H1 (cell line): ENCODE measurements at regions not wholly inside any gene's neighbourhood (a gene's known extent, or its start where the extent isn't known, plus 50 kb on each side); places are given as distances from the start of the nearest gene placed in this dataset.

Experiments used
- CTCF ChIA-PET: fragments of 300-600 bp; sonication (Branson Sonifier 250); formaldehyde crosslinking; loops from one replicate; lab custom pipeline; 2021; ENCODE audit not compliant: partially characterized antibody; lab: Charles Lee
- POLR2A ChIA-PET: fragments of 300-600 bp; sonication (Branson Sonifier 250); formaldehyde crosslinking; loops from one replicate; lab custom pipeline; 2021; ENCODE audit warnings: inconsistent platforms; ENCODE audit not compliant: partially characterized antibody; lab: Charles Lee
- DNase-seq, 2 experiments: peaks; one replicate each; pipeline versions ENCODE4 v3.0.0 to v3.0.0-alpha.2; 2010 to 2022; ENCODE audit warnings: low spot score in 2 of 2, low read depth in 1 of 2, mixed read lengths in 1 of 2
- FAIRE-seq: peaks from 2 replicates; lab custom pipeline; 2011; peaks lifted over from hg19 to GRCh38; lab: Jason Lieb, UNC
- H2AFZ ChIP-seq: 2 replicates; pipeline ENCODE4 v1.8.1; 2012; ENCODE audit warnings: low read length, inconsistent platforms
- H2AK5ac ChIP-seq: 2 replicates; pipeline ENCODE4 v1.6.1; 2013; ENCODE audit warnings: low read depth, low read length
- H2BK120ac ChIP-seq: replicated peaks from 2 replicates; pipeline ENCODE3; 2013; ENCODE audit warnings: low read depth, low read length, inconsistent platforms
- H2BK12ac ChIP-seq: 2 replicates; pipeline ENCODE4 v1.6.1; 2013; ENCODE audit warnings: low read depth, low read length
- H2BK15ac ChIP-seq: 2 replicates; pipeline ENCODE4 v1.6.1; 2013; ENCODE audit warnings: low read length
- H2BK20ac ChIP-seq: 2 replicates; pipeline ENCODE4 v1.6.1; 2013; ENCODE audit warnings: low read length
- H2BK5ac ChIP-seq: 2 replicates; pipeline ENCODE4 v1.6.1; 2013; ENCODE audit warnings: low read depth, low read length
- H3K14ac ChIP-seq: 2 replicates; pipeline ENCODE4 v1.6.1; 2013; ENCODE audit warnings: inconsistent platforms; ENCODE audit not compliant: insufficient read length
- H3K18ac ChIP-seq: 2 replicates; pipeline ENCODE4 v1.6.1; 2013; ENCODE audit warnings: low read length; ENCODE audit errors: extremely low read depth
- H3K23ac ChIP-seq: 2 replicates; pipeline ENCODE4 v1.6.1; 2013; ENCODE audit warnings: inconsistent platforms; ENCODE audit not compliant: insufficient read length
- H3K23me2 ChIP-seq: 2 replicates; pipeline ENCODE4 v1.6.1; 2013; ENCODE audit warnings: low read depth, low read length
- H3K27ac ChIP-seq: 2 replicates; pipeline ENCODE4 v1.6.1; 2011; ENCODE audit warnings: low read depth, low read length, inconsistent platforms
- H3K27me3 ChIP-seq, 4 experiments: replicated peaks in 1 of 4; 1 replicate in 1 of 4; 2 replicates in 3 of 4; pipeline versions ENCODE4 v1.6.1 to v1.8.1; 2011 to 2013; ENCODE audit warnings: low read length in 3 of 4, mild to moderate bottlenecking in 3 of 4, inconsistent platforms in 2 of 4, mixed read lengths in 2 of 4, moderate library complexity in 1 of 4; ENCODE audit not compliant: control insufficient read depth in 3 of 4, insufficient read depth in 3 of 4; ENCODE audit errors: extremely low read depth in 1 of 4
- H3K36me3 ChIP-seq, 4 experiments: 2 replicates each; pipeline versions ENCODE4 v1.6.1 to v1.8.1; 2011 to 2013; ENCODE audit warnings: mild to moderate bottlenecking in 4 of 4, low read length in 3 of 4, moderate library complexity in 2 of 4, control low read depth in 1 of 4, inconsistent platforms in 1 of 4; ENCODE audit not compliant: insufficient read depth in 4 of 4, control insufficient read depth in 2 of 4
- H3K4ac ChIP-seq: replicated peaks from 2 replicates; pipeline ENCODE3; 2013; ENCODE audit warnings: low read length, low read depth, mixed read lengths, inconsistent platforms; ENCODE audit not compliant: insufficient read length
- H3K4me1 ChIP-seq, 4 experiments: replicated peaks in 1 of 4; 1 replicate in 1 of 4; 2 replicates in 3 of 4; pipeline versions ENCODE4 v1.6.1 to v1.8.1; 2011 to 2013; ENCODE audit warnings: low read length in 3 of 4, inconsistent platforms in 2 of 4, mixed read lengths in 1 of 4; ENCODE audit not compliant: insufficient read depth in 4 of 4, control insufficient read depth in 3 of 4
- H3K4me2 ChIP-seq, 2 experiments: 2 replicates each; pipeline versions ENCODE4 v1.6.1 to v1.8.1; 2011 to 2013; ENCODE audit warnings: low read depth in 2 of 2, low read length in 2 of 2, control low read depth in 1 of 2, inconsistent platforms in 1 of 2, mild to moderate bottlenecking in 1 of 2; ENCODE audit not compliant: insufficient read depth in 1 of 2
- H3K4me3 ChIP-seq, 4 experiments: fragments of 200-600, 300-600 bp in 1 of 4; sonication (generic), shearing (Covaris generic), sonication (Bioruptor Twin) in 1 of 4; 2 replicates each; pipeline versions ENCODE4 v1.5.1 to v1.8.1; 2011 to 2016; ENCODE audit warnings: low read length in 4 of 4, low read depth in 3 of 4, control low read depth in 2 of 4, inconsistent platforms in 2 of 4, mild to moderate bottlenecking in 2 of 4, mixed read lengths in 1 of 4, moderate library complexity in 1 of 4; ENCODE audit not compliant: insufficient read depth in 2 of 4; ENCODE audit errors: extremely low read depth in 1 of 4
- H3K56ac ChIP-seq: replicated peaks from 2 replicates; pipeline ENCODE3; 2013; ENCODE audit warnings: low read depth, mild to moderate bottlenecking, mixed read lengths, low read length, inconsistent platforms; ENCODE audit not compliant: insufficient read length
- H3K79me1 ChIP-seq: 2 replicates; pipeline ENCODE4 v1.6.1; 2013; ENCODE audit warnings: low read depth, low read length, control low read depth
- H3K79me2 ChIP-seq, 2 experiments: 2 replicates each; pipeline versions ENCODE4 v1.6.1 to v1.8.1; 2012 to 2013; ENCODE audit warnings: low read length in 2 of 2, mild to moderate bottlenecking in 2 of 2, inconsistent platforms in 1 of 2; ENCODE audit not compliant: insufficient read depth in 2 of 2, control insufficient read depth in 1 of 2
- H3K9ac ChIP-seq, 4 experiments: replicated peaks in 1 of 4; 1 replicate in 1 of 4; 2 replicates in 3 of 4; pipeline versions ENCODE4 v1.6.1 to v1.8.1; 2011 to 2013; ENCODE audit warnings: low read depth in 3 of 4, low read length in 3 of 4, control low read depth in 2 of 4, mild to moderate bottlenecking in 2 of 4, moderate library complexity in 2 of 4, inconsistent platforms in 1 of 4; ENCODE audit errors: extremely low read depth in 1 of 4
- H3K9me3 ChIP-seq, 2 experiments: 2 replicates each; pipeline versions ENCODE4 v1.6.1 to v1.8.1; 2012 to 2013; ENCODE audit warnings: mild to moderate bottlenecking in 2 of 2, moderate library complexity in 2 of 2, control low read depth in 1 of 2, inconsistent platforms in 1 of 2, low read depth in 1 of 2, low read length in 1 of 2, mixed read lengths in 1 of 2; ENCODE audit not compliant: insufficient read depth in 2 of 2
- H4K20me1 ChIP-seq, 2 experiments: replicated peaks in 1 of 2; 2 replicates each; pipeline versions ENCODE3 to v1.8.1; 2011 to 2013; ENCODE audit warnings: inconsistent platforms in 2 of 2, low read length in 2 of 2, mild to moderate bottlenecking in 1 of 2; ENCODE audit not compliant: insufficient read depth in 2 of 2, control insufficient read depth in 1 of 2
- H4K5ac ChIP-seq: 2 replicates; pipeline ENCODE4 v1.6.1; 2013; ENCODE audit warnings: low read length, low read depth, mixed read lengths, inconsistent platforms; ENCODE audit not compliant: insufficient read length
- H4K8ac ChIP-seq: 2 replicates; pipeline ENCODE4 v1.8.0; 2013; ENCODE audit warnings: mild to moderate bottlenecking, moderate library complexity, low read length, inconsistent platforms; ENCODE audit not compliant: insufficient read depth; ENCODE audit errors: extremely low read depth
- H4K91ac ChIP-seq: replicated peaks from 2 replicates; pipeline ENCODE3; 2013; ENCODE audit warnings: low read length, mixed read lengths, inconsistent platforms; ENCODE audit not compliant: insufficient read length
- EGR1 ChIP-seq: IDR thresholded peaks from 2 replicates; pipeline ENCODE4 v1.6.1; 2011; ENCODE audit warnings: low read depth, low read length, borderline replicate concordance
- EP300 ChIP-seq, 2 experiments: IDR thresholded peaks; 1 replicate in 1 of 2; 2 replicates in 1 of 2; pipeline ENCODE4 v1.6.1; 2011 to 2012; ENCODE audit warnings: low read depth in 2 of 2, low read length in 2 of 2, mild to moderate bottlenecking in 2 of 2, borderline replicate concordance in 1 of 2, inconsistent platforms in 1 of 2, moderate library complexity in 1 of 2
- HDAC6 ChIP-seq: IDR thresholded peaks from one replicate; pipeline ENCODE4 v1.7.1; 2012; ENCODE audit warnings: low read depth, mild to moderate bottlenecking, inconsistent platforms, low read length, moderate library complexity
- KDM4A ChIP-seq: IDR thresholded peaks from one replicate; pipeline ENCODE4 v1.7.1; 2012; ENCODE audit warnings: low read depth, mild to moderate bottlenecking, moderate library complexity, low read length, inconsistent platforms; ENCODE audit not compliant: severe bottlenecking
- RXRA ChIP-seq: IDR thresholded peaks from 2 replicates; pipeline ENCODE4 v1.6.1; 2011; ENCODE audit warnings: low read depth, mild to moderate bottlenecking, low read length, moderate library complexity; ENCODE audit not compliant: insufficient read depth
- USF2 ChIP-seq: IDR thresholded peaks from 2 replicates; pipeline ENCODE4 v1.6.1; 2011; ENCODE audit warnings: low read length, improper control_type of control experiment
- YY1 ChIP-seq: IDR thresholded peaks from 2 replicates; pipeline ENCODE4 v1.6.1; 2011; ENCODE audit warnings: low read depth, mild to moderate bottlenecking, low read length
- WGBS, 2 experiments: shearing (Covaris generic) in 1 of 2; methylation state at CpG; one replicate each; pipeline versions ENCODE4 v1.1.6 to v1.1.7; 2013 to 2015; ENCODE audit warnings: low lambda C conversion rate in 2 of 2, mixed read lengths in 2 of 2, inconsistent platforms in 1 of 2, low coverage in 1 of 2, missing lambda C conversion rate in 1 of 2; ENCODE audit not compliant: insufficient replicate concordance in 2 of 2, insufficient coverage in 1 of 2, insufficient read length in 1 of 2; ENCODE audit errors: extremely low coverage in 1 of 2, missing lambda C conversion rate in 1 of 2; 5-methylcytosine and 5-hydroxymethylcytosine counted together

- Histone ChIP-seq H3K4ac (no peak overlapping the region), H3K56ac (no peak overlapping the region), H2BK12ac (no peak overlapping the region), H3K14ac (no peak overlapping the region), H2BK20ac (no peak overlapping the region), H3K23me2 (no peaks in the 10 kb centered on the region), H3K79me1 (no peaks in the 10 kb centered on the region), H3K23ac (no peak overlapping the region), H3K79me2 (no peaks in the 10 kb centered on the region), H3K36me3 (no peaks in the 10 kb centered on the region), H2BK15ac (no peak overlapping the region), H3K27ac (no peak overlapping the region), H4K20me1 (no peaks in the 10 kb centered on the region), H3K4me1 (peaks cover 0 to 2% (median under 1%) of the 10 kb centered on the region in 4 experiments; a peak in 1 of 7 replicates), H2AK5ac (no peak overlapping the region), H2BK5ac (no peak overlapping the region), H3K9me3 (no peaks in the 10 kb centered on the region), H3K4me2 (no peak overlapping the region), H4K5ac (no peak overlapping the region), H2BK120ac (no peak overlapping the region), H3K4me3 (no peak overlapping the region), H3K18ac (no peak overlapping the region), H3K27me3 (peaks cover 0 to 1% (median 0%) of the 10 kb centered on the region in 4 experiments; a peak in 1 of 7 replicates), H4K91ac (no peak overlapping the region), H3K9ac (no peak overlapping the region), H2AFZ (no peak overlapping the region), H4K8ac (no peak overlapping the region)
- ChIA-PET CTCF (interaction anchor here (0.7 kb wide), 1 partner anchor 602 kb away, joined by 3 read pairs; no protein-coding TSS in a partner anchor), POLR2A (no interaction called here)
- WGBS, 2 experiments, result 92% methylated on average over 1 of the region's 1 CpG; no CpG with 5 or more reads in 1 of the 2 experiments
- no peak for FAIRE-seq
- no peak for TF ChIP-seq EGR1
- TF ChIP-seq KDM4A, result no peak
- no peak for TF ChIP-seq RXRA
- TF ChIP-seq USF2, result no peak
- TF ChIP-seq EP300 (IDR thresholded peaks at IDR 0.05; ENCODE audit: borderline replicate concordance in 1 of 2, low read depth in 2 of 2, low read length in 2 of 2), result no peak
- TF ChIP-seq HDAC6, result no peak
- no peak for TF ChIP-seq YY1
- DNase-seq, result no peak
Measured at GRCh38 chr2:150225030-150225429, 262.4 kb downstream of the RND3 start.
